ENCODE measurements at regions not wholly inside any gene's neighbourhood (a gene's known extent, or its start where the extent isn't known, plus 50 kb on each side); places are given as distances from the start of the nearest gene placed in this dataset.

GRCh38 chr14:51455041-51455835 lies 196.5 kb upstream of the FRMD6 start:
- CTCF ChIA-PET: no interaction called here
- Histone ChIP-seq H3K4me1 (ENCODE audit: control insufficient read depth in 2 of 2, insufficient read depth in 2 of 2, low read length in 2 of 2) (no peaks in the 10 kb centered on the region), H3K27ac (ENCODE audit: low read depth, low read length) (no peak overlapping the region), H3K36me3 (ENCODE audit: control insufficient read depth in 2 of 3, insufficient read depth in 3 of 3, low read length in 3 of 3) (no peaks in the 10 kb centered on the region), H3K4me3 (ENCODE audit: low read length) (no peak overlapping the region), H3K27me3 (ENCODE audit: control insufficient read depth in 2 of 2, insufficient read depth in 2 of 2, low read length in 2 of 2) (no peaks in the 10 kb centered on the region), H3K9me3 (ENCODE audit: control insufficient read depth in 2 of 3, low read length in 3 of 3) (no peaks in the 10 kb centered on the region)
- peaks cover 7 to 14% (median 10%) of the 10 kb centered on the region in 5 donors for H3K27me3 Mint-ChIP-seq
- H3K27ac Mint-ChIP-seq: no peak overlapping the region
- peaks cover 0 to 6% (median 0%) of the 10 kb centered on the region in 5 donors for H3K36me3 Mint-ChIP-seq
- POLR2A ChIA-PET: no interaction called here
- ATAC-seq (no peak), DNase-seq (no peak)
- peaks cover 0 to 6% (median 0%) of the 10 kb centered on the region in 11 donors for H3K9me3 Mint-ChIP-seq
- H3K4me1 Mint-ChIP-seq: no peaks in the 10 kb centered on the region
- intact Hi-C loops (cut with micrococcal nuclease): no loop called here
- H3K4me3 Mint-ChIP-seq: no peak overlapping the region

GRCh38 chr14:51457843-51458562 lies 193.7 kb upstream of the FRMD6 start:
- no peaks in the 10 kb centered on the region for H3K4me1 Mint-ChIP-seq
- no peak overlapping the region for H3K4me3 ChIP-seq (ENCODE audit: low read length)
- H3K9me3 ChIP-seq (ENCODE audit: control insufficient read depth in 2 of 3, low read length in 3 of 3): no peaks in the 10 kb centered on the region
- ChIA-PET CTCF (no interaction called here), POLR2A (no interaction called here)
- H3K4me3 Mint-ChIP-seq: no peak overlapping the region
- H3K9me3 Mint-ChIP-seq: peaks cover 0 to 6% (median 0%) of the 10 kb centered on the region in 11 donors
- no peak for DNase-seq
- intact Hi-C loops (cut with micrococcal nuclease): no loop called here
- H3K27me3 Mint-ChIP-seq: peaks cover 7 to 14% (median 10%) of the 10 kb centered on the region in 5 donors
- H3K36me3 Mint-ChIP-seq: peaks cover 0 to 6% (median 0%) of the 10 kb centered on the region in 5 donors
- no peak overlapping the region for H3K27ac ChIP-seq (ENCODE audit: low read depth, low read length)
- no peak overlapping the region for H3K27ac Mint-ChIP-seq
- H3K27me3 ChIP-seq (ENCODE audit: control insufficient read depth in 2 of 2, insufficient read depth in 2 of 2, low read length in 2 of 2): no peaks in the 10 kb centered on the region
- no peaks in the 10 kb centered on the region for H3K4me1 ChIP-seq (ENCODE audit: control insufficient read depth in 2 of 2, insufficient read depth in 2 of 2, low read length in 2 of 2)
- no peak for ATAC-seq
- H3K36me3 ChIP-seq (ENCODE audit: control insufficient read depth in 2 of 3, insufficient read depth in 3 of 3, low read length in 3 of 3): no peaks in the 10 kb centered on the region

- no peaks in the 10 kb centered on the region for H3K36me3 ChIP-seq (ENCODE audit: control insufficient read depth in 2 of 3, insufficient read depth in 3 of 3, low read length in 3 of 3)
- no peaks in the 10 kb centered on the region for H3K27me3 ChIP-seq (ENCODE audit: control insufficient read depth in 2 of 2, insufficient read depth in 2 of 2, low read length in 2 of 2)
- H3K9me3 ChIP-seq (ENCODE audit: control insufficient read depth in 2 of 3, low read length in 3 of 3): no peaks in the 10 kb centered on the region
- ATAC-seq: no peak
- H3K4me3 ChIP-seq (ENCODE audit: low read length): no peak overlapping the region
- Mint-ChIP-seq H3K9me3 (peaks cover 0 to 6% (median 0%) of the 10 kb centered on the region in 11 donors), H3K36me3 (peaks cover 0 to 6% (median 0%) of the 10 kb centered on the region in 5 donors), H3K4me1 (no peaks in the 10 kb centered on the region), H3K27ac (no peak overlapping the region), H3K4me3 (no peak overlapping the region), H3K27me3 (peaks cover 7 to 14% (median 10%) of the 10 kb centered on the region in 5 donors)
- no peak overlapping the region for H3K27ac ChIP-seq (ENCODE audit: low read depth, low read length)
- H3K4me1 ChIP-seq (ENCODE audit: control insufficient read depth in 2 of 2, insufficient read depth in 2 of 2, low read length in 2 of 2): no peaks in the 10 kb centered on the region
- CTCF ChIA-PET: no interaction called here
- POLR2A ChIA-PET: no interaction called here
- no peak for DNase-seq
- intact Hi-C loops (cut with micrococcal nuclease): no loop called here
Measured at GRCh38 chr14:51458563-51458955, 193.2 kb upstream of the FRMD6 start.

GRCh38 chr14:51460011-51460410 lies 191.7 kb upstream of the FRMD6 start:
- Histone ChIP-seq H3K9me3 (ENCODE audit: control insufficient read depth in 2 of 3, low read length in 3 of 3) (no peaks in the 10 kb centered on the region), H3K27me3 (ENCODE audit: control insufficient read depth in 2 of 2, insufficient read depth in 2 of 2, low read length in 2 of 2) (no peaks in the 10 kb centered on the region), H3K4me1 (ENCODE audit: control insufficient read depth in 2 of 2, insufficient read depth in 2 of 2, low read length in 2 of 2) (no peaks in the 10 kb centered on the region), H3K36me3 (ENCODE audit: control insufficient read depth in 2 of 3, insufficient read depth in 3 of 3, low read length in 3 of 3) (no peaks in the 10 kb centered on the region), H3K27ac (ENCODE audit: low read depth, low read length) (no peak overlapping the region), H3K4me3 (ENCODE audit: low read length) (no peak overlapping the region)
- DNase-seq: no peak
- no peaks in the 10 kb centered on the region for H3K4me1 Mint-ChIP-seq
- no peak for ATAC-seq
- peaks cover 0 to 6% (median 0%) of the 10 kb centered on the region in 5 donors for H3K36me3 Mint-ChIP-seq
- peaks cover 0 to 6% (median 0%) of the 10 kb centered on the region in 11 donors for H3K9me3 Mint-ChIP-seq
- CTCF ChIA-PET: no interaction called here
- peaks cover 7 to 14% (median 12%) of the 10 kb centered on the region in 5 donors for H3K27me3 Mint-ChIP-seq
- no peak overlapping the region for H3K27ac Mint-ChIP-seq
- POLR2A ChIA-PET: no interaction called here
- H3K4me3 Mint-ChIP-seq: no peak overlapping the region
- intact Hi-C loops (cut with micrococcal nuclease): no loop called here

GRCh38 chr14:51462182-51462581 lies 189.5 kb upstream of the FRMD6 start:
- intact Hi-C loops (cut with micrococcal nuclease): no loop called here
- CTCF ChIA-PET: no interaction called here
- H3K27ac ChIP-seq (ENCODE audit: low read depth, low read length): no peak overlapping the region
- DNase-seq: no peak
- H3K27ac Mint-ChIP-seq: no peak overlapping the region
- H3K4me3 Mint-ChIP-seq: no peak overlapping the region
- POLR2A ChIA-PET: no interaction called here
- H3K27me3 ChIP-seq (ENCODE audit: control insufficient read depth in 2 of 2, insufficient read depth in 2 of 2, low read length in 2 of 2): no peaks in the 10 kb centered on the region
- no peaks in the 10 kb centered on the region for H3K36me3 Mint-ChIP-seq
- ATAC-seq: no peak
- no peak overlapping the region for H3K4me3 ChIP-seq (ENCODE audit: low read length)
- no peaks in the 10 kb centered on the region for H3K4me1 ChIP-seq (ENCODE audit: control insufficient read depth in 2 of 2, insufficient read depth in 2 of 2, low read length in 2 of 2)
- peaks cover 1 to 6% (median 3%) of the 10 kb centered on the region in 5 donors for H3K27me3 Mint-ChIP-seq
- no peaks in the 10 kb centered on the region for H3K9me3 ChIP-seq (ENCODE audit: control insufficient read depth in 2 of 3, low read length in 3 of 3)
- H3K4me1 Mint-ChIP-seq: no peaks in the 10 kb centered on the region
- no peaks in the 10 kb centered on the region for H3K36me3 ChIP-seq (ENCODE audit: control insufficient read depth in 2 of 3, insufficient read depth in 3 of 3, low read length in 3 of 3)
- peaks cover 0 to 11% (median under 1%) of the 10 kb centered on the region in 11 donors for H3K9me3 Mint-ChIP-seq

- Histone ChIP-seq H3K4me1 (ENCODE audit: control insufficient read depth in 2 of 2, insufficient read depth in 2 of 2, low read length in 2 of 2) (no peaks in the 10 kb centered on the region), H3K9me3 (ENCODE audit: control insufficient read depth in 2 of 3, low read length in 3 of 3) (no peaks in the 10 kb centered on the region), H3K27ac (ENCODE audit: low read depth, low read length) (no peak overlapping the region), H3K36me3 (ENCODE audit: control insufficient read depth in 2 of 3, insufficient read depth in 3 of 3, low read length in 3 of 3) (no peaks in the 10 kb centered on the region), H3K4me3 (ENCODE audit: low read length) (no peak overlapping the region), H3K27me3 (ENCODE audit: control insufficient read depth in 2 of 2, insufficient read depth in 2 of 2, low read length in 2 of 2) (no peaks in the 10 kb centered on the region)
- intact Hi-C loops (cut with micrococcal nuclease): no loop called here
- CTCF ChIA-PET: no interaction called here
- H3K36me3 Mint-ChIP-seq: no peaks in the 10 kb centered on the region
- ATAC-seq (no peak), DNase-seq (no peak)
- H3K4me3 Mint-ChIP-seq: no peak overlapping the region
- peaks cover 0 to 12% (median 1%) of the 10 kb centered on the region in 11 donors for H3K9me3 Mint-ChIP-seq
- H3K4me1 Mint-ChIP-seq: no peaks in the 10 kb centered on the region
- H3K27me3 Mint-ChIP-seq: peaks cover 0 to 5% (median 3%) of the 10 kb centered on the region in 5 donors
- POLR2A ChIA-PET: no interaction called here
- H3K27ac Mint-ChIP-seq: no peak overlapping the region
Measured at GRCh38 chr14:51462706-51463105, 189.0 kb upstream of the FRMD6 start.

Measured in naive thymus-derived CD4-positive, alpha-beta T cell (primary cell).